ENCODE measurements at regions not wholly inside any gene's neighbourhood (a gene's known extent, or its start where the extent isn't known, plus 50 kb on each side); places are given as distances from the start of the nearest gene placed in this dataset.
"Not testable (repeated sequence)": the region's sequence is repeated elsewhere in the genome, so short reads cannot be mapped to it uniquely, and the experiment has no call there.

- DNase-seq = no peak
Measured at GRCh38 chr5:158236511-158237335, 377.8 kb upstream of the CLINT1 start.

- no peak for DNase-seq
Measured at GRCh38 chr5:158235159-158235547, 376.2 kb upstream of the CLINT1 start.

GRCh38 chr5:158234323-158235158 is 375.6 kb upstream of the CLINT1 start:
- DNase-seq = no peak

GRCh38 chr5:158233735-158234322 is 374.9 kb upstream of the CLINT1 start:
- DNase-seq = no peak

GRCh38 chr5:158227314-158227713 is 368.4 kb upstream of the CLINT1 start:
- not testable (repeated sequence) for DNase-seq

- no peak for DNase-seq
Measured at GRCh38 chr5:158226496-158226895, 367.6 kb upstream of the CLINT1 start.

- DNase-seq = no peak
Measured at GRCh38 chr5:158224253-158224652, 365.3 kb upstream of the CLINT1 start.

- DNase-seq = no peak
Measured at GRCh38 chr5:158223054-158223600, 364.2 kb upstream of the CLINT1 start.

- no peak for DNase-seq
Measured at GRCh38 chr5:158212917-158213316, 354.0 kb upstream of the CLINT1 start.

GRCh38 chr5:158212237-158212636 is 353.3 kb upstream of the CLINT1 start:
- no peak for DNase-seq

- DNase-seq = no peak
Measured at GRCh38 chr5:158209219-158209908, 350.4 kb upstream of the CLINT1 start.

- no peak for DNase-seq
Measured at GRCh38 chr5:158207733-158208132, 348.8 kb upstream of the CLINT1 start.

GRCh38 chr5:158205992-158206391 is 347.0 kb upstream of the CLINT1 start:
- DNase-seq = no peak

- no peak for DNase-seq
Measured at GRCh38 chr5:158203261-158203660, 344.3 kb upstream of the CLINT1 start.

- DNase-seq = no peak
Measured at GRCh38 chr5:158202801-158203200, 343.9 kb upstream of the CLINT1 start.

GRCh38 chr5:158200619-158201018 is 341.7 kb upstream of the CLINT1 start:
- DNase-seq = no peak

- DNase-seq = no peak
Measured at GRCh38 chr5:158198636-158199035, 339.7 kb upstream of the CLINT1 start.

GRCh38 chr5:158195416-158196210 is 336.7 kb upstream of the CLINT1 start:
- DNase-seq = no peak

- no peak for DNase-seq
Measured at GRCh38 chr5:158194561-158194976, 335.6 kb upstream of the CLINT1 start.

GRCh38 chr5:158193395-158193794 is 334.4 kb upstream of the CLINT1 start:
- DNase-seq = not testable (repeated sequence)

- DNase-seq = no peak
Measured at GRCh38 chr5:158180407-158180806, 321.5 kb upstream of the CLINT1 start.

GRCh38 chr5:158179271-158179670 is 320.3 kb upstream of the CLINT1 start:
- no peak for DNase-seq

All from amniotic stem cell (primary cell).